LNCaP clone FGC (cell line): ENCODE measurements at regions not wholly inside any gene's neighbourhood (a gene's known extent, or its start where the extent isn't known, plus 50 kb on each side); places are given as distances from the start of the nearest gene placed in this dataset.

Experiments used
- DNase-seq: peaks from one replicate; pipeline ENCODE4 v3.0.0-alpha.2; 2011; ENCODE audit warnings: low read depth
- H3K4me3 ChIP-seq: 2 replicates; pipeline ENCODE4 v1.5.1; 2011; ENCODE audit warnings: mild to moderate bottlenecking, low read depth, low read length, control low read depth
- CTCF ChIP-seq: IDR thresholded peaks from 2 replicates; pipeline ENCODE4 v1.5.1; 2012; ENCODE audit warnings: mild to moderate bottlenecking; ENCODE audit not compliant: control insufficient read depth, insufficient read depth; ENCODE audit errors: extremely low read depth

- no peak for DNase-seq
- H3K4me3 ChIP-seq: no peak overlapping the region
- no peak for TF ChIP-seq CTCF
Measured at GRCh38 chr9:78383130-78383529, 86.2 kb downstream of the PSAT1 start.

GRCh38 chr9:78386348-78386747, 89.4 kb downstream of the PSAT1 start:
- H3K4me3 ChIP-seq: no peak overlapping the region
- TF ChIP-seq CTCF: no peak
- no peak for DNase-seq

- no peak for DNase-seq
- no peak for TF ChIP-seq CTCF
Measured at GRCh38 chr9:78386773-78387172, 89.8 kb downstream of the PSAT1 start.

GRCh38 chr9:78393340-78393739, 96.4 kb downstream of the PSAT1 start:
- H3K4me3 ChIP-seq: no peak overlapping the region
- TF ChIP-seq CTCF: no peak
- DNase-seq: no peak

More at GRCh38 chr9:78386773-78387172, 89.8 kb downstream of the PSAT1 start:
- H3K4me3 ChIP-seq: no peak overlapping the region

- no peak overlapping the region for H3K4me3 ChIP-seq
- no peak for TF ChIP-seq CTCF
- no peak for DNase-seq
Measured at GRCh38 chr9:78393932-78394331, 97.0 kb downstream of the PSAT1 start.

- DNase-seq: no peak
- TF ChIP-seq CTCF: no peak
- no peak overlapping the region for H3K4me3 ChIP-seq
Measured at GRCh38 chr9:78396087-78396486, 99.2 kb downstream of the PSAT1 start.

- TF ChIP-seq CTCF: no peak
- no peak overlapping the region for H3K4me3 ChIP-seq
- DNase-seq: no peak
Measured at GRCh38 chr9:78397045-78397444, 100.1 kb downstream of the PSAT1 start.
